WTC11 (cell line): ENCODE measurements at regions not wholly inside any gene's neighbourhood (a gene's known extent, or its start where the extent isn't known, plus 50 kb on each side); places are given as distances from the start of the nearest gene placed in this dataset.

Source experiments
- ATAC-seq: fragments of 200-7000 bp; cut with Tn5 transposase; 2 replicates; pipeline ENCODE4 v1.10.0; 2021; ENCODE audit warnings: mild to moderate bottlenecking, moderate library complexity
- CTCF ChIA-PET: fragments of 300-600 bp; sonication (Branson Sonifier 250); formaldehyde crosslinking; loops from one replicate; lab custom pipeline; 2021; ENCODE audit warnings: antibody characterized with exemption; lab: Charles Lee
- POLR2A ChIA-PET: fragments of 350-600 bp; sonication (Branson Sonifier 250); formaldehyde crosslinking; loops from one replicate; lab custom pipeline; 2021; ENCODE audit warnings: antibody characterized with exemption; lab: Charles Lee
- DNase-seq: peaks from one replicate; pipeline ENCODE4 v3.0.0; 2021; ENCODE audit warnings: low spot score
- H3K27ac Mint-ChIP-seq: 2 replicates; pipeline ENCODE4 v1.8.0; 2021; ENCODE audit warnings: mixed read lengths
- H3K27me3 Mint-ChIP-seq: 2 replicates; pipeline ENCODE4 v1.8.0; 2021; ENCODE audit warnings: low read depth, mild to moderate bottlenecking, moderate library complexity, mixed read lengths
- H3K36me3 Mint-ChIP-seq: 2 replicates; pipeline ENCODE4 v1.8.0; 2021; ENCODE audit warnings: mixed read lengths
- H3K4me1 Mint-ChIP-seq: 2 replicates; pipeline ENCODE4 v1.8.0; 2022; ENCODE audit warnings: mixed read lengths
- H3K4me3 Mint-ChIP-seq: 2 replicates; pipeline ENCODE4 v1.8.0; 2021; ENCODE audit warnings: mild to moderate bottlenecking, moderate library complexity, mixed read lengths
- H3K9me3 Mint-ChIP-seq: 2 replicates; pipeline ENCODE4 v1.8.0; 2021; ENCODE audit warnings: mixed read lengths
- CREM ChIP-seq: sonication (generic); formaldehyde crosslinking; IDR thresholded peaks from 2 replicates; pipeline ENCODE4 v1.8.1; 2022; ENCODE audit warnings: mild to moderate bottlenecking, missing genetic modification reagents, moderate library complexity
- ELF4 ChIP-seq: sonication (generic); formaldehyde crosslinking; IDR thresholded peaks from 2 replicates; pipeline ENCODE4 v1.8.1; 2022; ENCODE audit warnings: low read depth, mild to moderate bottlenecking, moderate library complexity, missing genetic modification reagents
- EMX1 ChIP-seq: fragments of 250-450 bp; sonication (Bioruptor Pico); IDR thresholded peaks from 2 replicates; pipeline ENCODE4 v1.8.0; 2021; ENCODE audit warnings: mild to moderate bottlenecking
- HMGA2 ChIP-seq: fragments of 250-450 bp; sonication (Bioruptor Pico); IDR thresholded peaks from 2 replicates; pipeline ENCODE4 v1.4.0; 2021; ENCODE audit warnings: mild to moderate bottlenecking, moderate library complexity
- JUN ChIP-seq: sonication (generic); formaldehyde crosslinking; IDR thresholded peaks from 2 replicates; pipeline ENCODE4 v1.8.0; 2023; ENCODE audit warnings: mild to moderate bottlenecking, missing genetic modification reagents
- KAT7 ChIP-seq: sonication (generic); formaldehyde crosslinking; IDR thresholded peaks from 2 replicates; pipeline ENCODE4 v1.8.1; 2023; ENCODE audit warnings: missing genetic modification reagents, mild to moderate bottlenecking, borderline replicate concordance
- MXD4 ChIP-seq: fragments of 250-450 bp; sonication (Bioruptor Pico); IDR thresholded peaks from 2 replicates; pipeline ENCODE4 v1.8.0; 2021; ENCODE audit warnings: mild to moderate bottlenecking, moderate library complexity, borderline replicate concordance
- PRRX2 ChIP-seq: fragments of 250-450 bp; sonication (Bioruptor Pico); IDR thresholded peaks from 2 replicates; pipeline ENCODE4 v1.8.0; 2021; ENCODE audit warnings: mild to moderate bottlenecking
- TP53 ChIP-seq: sonication (generic); formaldehyde crosslinking; IDR thresholded peaks from 2 replicates; pipeline ENCODE4 v1.8.1; 2023; ENCODE audit warnings: mild to moderate bottlenecking, missing genetic modification reagents
- ZBTB21 ChIP-seq: sonication (generic); formaldehyde crosslinking; IDR thresholded peaks from 2 replicates; pipeline ENCODE4 v1.8.1; 2023; ENCODE audit warnings: mild to moderate bottlenecking, missing genetic modification reagents, borderline replicate concordance
- ZNF416 ChIP-seq: fragments of 250-450 bp; sonication (Bioruptor Pico); IDR thresholded peaks from 2 replicates; pipeline ENCODE4 v1.9.0; 2021; ENCODE audit warnings: mild to moderate bottlenecking, inconsistent platforms
- TF ChIP-seq, protein P1 (sequence below): sonication (generic); formaldehyde crosslinking; IDR thresholded peaks from 2 replicates; pipeline ENCODE4 v1.8.0; 2022; ENCODE audit warnings: mild to moderate bottlenecking, missing genetic modification reagents
- TF ChIP-seq, protein P2 (sequence below): fragments of 250-450 bp; sonication (Bioruptor Pico); conservative IDR thresholded peaks from 2 replicates; pipeline ENCODE4 v1.9.0; 2021; ENCODE audit warnings: mild to moderate bottlenecking
- TF ChIP-seq, protein P3 (sequence below): sonication (generic); formaldehyde crosslinking; IDR thresholded peaks from 2 replicates; pipeline ENCODE4 v1.8.1; 2023; ENCODE audit warnings: mild to moderate bottlenecking, missing genetic modification reagents, moderate library complexity
- TF ChIP-seq, protein P4 (sequence below): fragments of 200-600 bp; IDR thresholded peaks from 2 replicates; pipeline ENCODE4 v1.8.0; 2022; ENCODE audit warnings: antibody characterized with exemption
- TF ChIP-seq, protein P5 (sequence below): sonication (generic); formaldehyde crosslinking; IDR thresholded peaks from 2 replicates; pipeline ENCODE4 v1.8.1; 2022; ENCODE audit warnings: missing genetic modification reagents, borderline replicate concordance
- TF ChIP-seq, protein P6 (sequence below): sonication (generic); formaldehyde crosslinking; IDR thresholded peaks from 2 replicates; pipeline ENCODE4 v1.8.1; 2023; ENCODE audit warnings: mild to moderate bottlenecking, missing genetic modification reagents, moderate library complexity
- TF ChIP-seq, protein P7 (sequence below): sonication (generic); formaldehyde crosslinking; IDR thresholded peaks from 2 replicates; pipeline ENCODE4 v1.8.0; 2022; ENCODE audit warnings: missing genetic modification reagents
- TF ChIP-seq, protein P8 (sequence below): sonication (generic); formaldehyde crosslinking; IDR thresholded peaks from 2 replicates; pipeline ENCODE4 v1.8.0; 2022; ENCODE audit warnings: mild to moderate bottlenecking, missing genetic modification reagents
- TF ChIP-seq, protein P9 (sequence below): fragments of 250-450 bp; sonication (Bioruptor Pico); IDR thresholded peaks from 2 replicates; pipeline ENCODE4 v1.9.0; 2021; ENCODE audit warnings: moderate library complexity, mild to moderate bottlenecking, inconsistent platforms, borderline replicate concordance

DNA sequence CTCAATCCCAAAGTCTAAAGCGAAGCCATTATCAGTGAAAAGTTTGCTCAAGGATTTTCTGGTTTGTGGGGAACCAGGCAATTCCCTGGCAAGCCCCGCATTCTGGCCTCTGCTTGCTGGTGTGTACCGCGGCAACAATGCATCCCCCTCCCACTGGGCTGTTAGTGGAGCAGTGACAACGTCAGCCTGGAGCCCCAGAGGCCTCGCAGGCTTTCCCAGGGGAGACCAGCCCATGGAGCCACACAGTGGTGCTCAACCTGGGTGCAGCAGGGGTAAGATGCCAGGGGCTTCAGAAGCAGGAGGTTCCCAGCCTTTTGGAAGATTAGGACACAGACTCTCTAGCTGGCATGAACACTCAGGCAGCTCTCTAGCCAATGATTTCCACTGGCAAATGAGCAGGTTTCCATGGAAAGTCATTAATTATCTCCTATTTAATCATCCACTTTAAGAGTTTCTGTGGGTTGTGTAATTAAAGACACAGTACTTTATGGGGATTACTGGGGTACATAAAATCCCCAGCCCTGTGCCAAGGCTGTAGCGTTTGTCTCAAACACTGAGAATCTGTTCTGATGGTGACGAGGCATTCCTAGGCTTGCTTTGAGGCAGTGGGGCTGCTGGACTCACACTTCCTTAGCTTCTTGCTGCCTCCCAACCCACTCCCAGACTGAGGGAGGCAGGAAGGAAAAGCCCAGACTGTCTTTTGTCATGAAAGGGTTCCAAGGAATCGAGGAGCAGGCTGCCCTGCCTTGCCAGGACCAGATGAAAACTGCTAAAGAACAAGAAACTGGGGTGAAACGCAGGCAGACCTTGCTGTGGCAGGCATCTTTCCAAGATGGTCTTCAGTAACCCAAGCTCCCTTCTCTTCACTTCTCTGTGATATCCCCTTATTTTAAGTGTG, 411.9 kb upstream of the SHH start:
- Mint-ChIP-seq H3K9me3 (peaks cover 46% of the 10 kb centered on the region), H3K27ac (no peak overlapping the region), H3K4me3 (no peak overlapping the region), H3K4me1 (no peaks in the 10 kb centered on the region), H3K36me3 (peaks cover 30% of the 10 kb centered on the region), H3K27me3 (no peaks in the 10 kb centered on the region)
- TF ChIP-seq ZBTB21 (CRISPR knock-in tag) (no peak), ELF4 (CRISPR knock-in tag) (no peak), EMX1 (no peak), ZNF416 (CRISPR knock-in tag) (no peak), MXD4 (CRISPR knock-in tag) (no peak), KAT7 (CRISPR knock-in tag) (no peak), HMGA2 (CRISPR knock-in tag) (no peak), CREM (CRISPR knock-in tag) (no peak), PRRX2 (CRISPR knock-in tag) (no peak), TP53 (CRISPR knock-in tag) (no peak), JUN (CRISPR knock-in tag) (no peak)
- TF ChIP-seq, protein P1, sequence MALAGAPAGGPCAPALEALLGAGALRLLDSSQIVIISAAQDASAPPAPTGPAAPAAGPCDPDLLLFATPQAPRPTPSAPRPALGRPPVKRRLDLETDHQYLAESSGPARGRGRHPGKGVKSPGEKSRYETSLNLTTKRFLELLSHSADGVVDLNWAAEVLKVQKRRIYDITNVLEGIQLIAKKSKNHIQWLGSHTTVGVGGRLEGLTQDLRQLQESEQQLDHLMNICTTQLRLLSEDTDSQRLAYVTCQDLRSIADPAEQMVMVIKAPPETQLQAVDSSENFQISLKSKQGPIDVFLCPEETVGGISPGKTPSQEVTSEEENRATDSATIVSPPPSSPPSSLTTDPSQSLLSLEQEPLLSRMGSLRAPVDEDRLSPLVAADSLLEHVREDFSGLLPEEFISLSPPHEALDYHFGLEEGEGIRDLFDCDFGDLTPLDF (CRISPR knock-in tag), result no peak
- TF ChIP-seq, protein P2, sequence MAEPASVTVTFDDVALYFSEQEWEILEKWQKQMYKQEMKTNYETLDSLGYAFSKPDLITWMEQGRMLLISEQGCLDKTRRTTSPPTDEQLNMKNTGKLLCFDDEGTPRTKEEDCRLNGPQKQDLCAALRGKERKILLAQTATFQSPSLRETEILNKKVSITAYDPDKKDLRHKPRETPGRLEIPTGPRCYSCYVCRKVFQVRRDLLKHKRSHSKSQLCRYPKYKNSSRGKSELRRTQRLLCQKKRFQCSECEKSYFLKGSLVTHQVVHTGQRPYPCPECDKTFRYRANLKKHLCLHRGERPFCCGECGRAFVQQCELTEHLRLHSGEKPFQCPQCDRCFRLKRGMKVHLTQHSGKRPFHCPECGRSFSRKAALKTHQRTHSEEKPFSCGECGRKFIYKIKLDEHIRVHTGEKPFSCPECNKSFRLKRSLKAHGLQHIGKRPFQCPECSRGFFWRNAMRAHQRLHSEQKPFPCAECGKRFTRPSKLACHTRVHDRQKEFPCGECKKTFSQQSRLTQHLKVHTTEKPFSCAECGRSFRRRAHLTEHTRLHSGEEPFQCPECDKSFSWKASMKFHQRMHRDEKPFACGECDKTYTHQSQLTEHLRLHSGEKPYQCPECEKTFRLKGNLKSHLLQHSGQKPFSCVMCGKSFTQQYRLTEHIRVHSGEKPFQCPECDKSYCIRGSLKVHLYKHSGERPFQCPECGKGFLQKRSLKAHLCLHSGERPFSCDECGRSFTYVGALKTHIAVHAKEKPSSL, result no peak
- TF ChIP-seq, protein P3, sequence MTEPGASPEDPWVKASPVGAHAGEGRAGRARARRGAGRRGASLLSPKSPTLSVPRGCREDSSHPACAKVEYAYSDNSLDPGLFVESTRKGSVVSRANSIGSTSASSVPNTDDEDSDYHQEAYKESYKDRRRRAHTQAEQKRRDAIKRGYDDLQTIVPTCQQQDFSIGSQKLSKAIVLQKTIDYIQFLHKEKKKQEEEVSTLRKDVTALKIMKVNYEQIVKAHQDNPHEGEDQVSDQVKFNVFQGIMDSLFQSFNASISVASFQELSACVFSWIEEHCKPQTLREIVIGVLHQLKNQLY (CRISPR knock-in tag), result no peak
- TF ChIP-seq, protein P4, sequence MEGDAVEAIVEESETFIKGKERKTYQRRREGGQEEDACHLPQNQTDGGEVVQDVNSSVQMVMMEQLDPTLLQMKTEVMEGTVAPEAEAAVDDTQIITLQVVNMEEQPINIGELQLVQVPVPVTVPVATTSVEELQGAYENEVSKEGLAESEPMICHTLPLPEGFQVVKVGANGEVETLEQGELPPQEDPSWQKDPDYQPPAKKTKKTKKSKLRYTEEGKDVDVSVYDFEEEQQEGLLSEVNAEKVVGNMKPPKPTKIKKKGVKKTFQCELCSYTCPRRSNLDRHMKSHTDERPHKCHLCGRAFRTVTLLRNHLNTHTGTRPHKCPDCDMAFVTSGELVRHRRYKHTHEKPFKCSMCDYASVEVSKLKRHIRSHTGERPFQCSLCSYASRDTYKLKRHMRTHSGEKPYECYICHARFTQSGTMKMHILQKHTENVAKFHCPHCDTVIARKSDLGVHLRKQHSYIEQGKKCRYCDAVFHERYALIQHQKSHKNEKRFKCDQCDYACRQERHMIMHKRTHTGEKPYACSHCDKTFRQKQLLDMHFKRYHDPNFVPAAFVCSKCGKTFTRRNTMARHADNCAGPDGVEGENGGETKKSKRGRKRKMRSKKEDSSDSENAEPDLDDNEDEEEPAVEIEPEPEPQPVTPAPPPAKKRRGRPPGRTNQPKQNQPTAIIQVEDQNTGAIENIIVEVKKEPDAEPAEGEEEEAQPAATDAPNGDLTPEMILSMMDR, result no peak
- TF ChIP-seq, protein P5, sequence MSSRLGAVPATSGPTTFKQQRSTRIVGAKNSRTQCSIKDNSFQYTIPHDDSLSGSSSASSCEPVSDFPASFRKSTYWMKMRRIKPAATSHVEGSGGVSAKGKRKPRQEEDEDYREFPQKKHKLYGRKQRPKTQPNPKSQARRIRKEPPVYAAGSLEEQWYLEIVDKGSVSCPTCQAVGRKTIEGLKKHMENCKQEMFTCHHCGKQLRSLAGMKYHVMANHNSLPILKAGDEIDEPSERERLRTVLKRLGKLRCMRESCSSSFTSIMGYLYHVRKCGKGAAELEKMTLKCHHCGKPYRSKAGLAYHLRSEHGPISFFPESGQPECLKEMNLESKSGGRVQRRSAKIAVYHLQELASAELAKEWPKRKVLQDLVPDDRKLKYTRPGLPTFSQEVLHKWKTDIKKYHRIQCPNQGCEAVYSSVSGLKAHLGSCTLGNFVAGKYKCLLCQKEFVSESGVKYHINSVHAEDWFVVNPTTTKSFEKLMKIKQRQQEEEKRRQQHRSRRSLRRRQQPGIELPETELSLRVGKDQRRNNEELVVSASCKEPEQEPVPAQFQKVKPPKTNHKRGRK (CRISPR knock-in tag), result no peak
- TF ChIP-seq, protein P6, sequence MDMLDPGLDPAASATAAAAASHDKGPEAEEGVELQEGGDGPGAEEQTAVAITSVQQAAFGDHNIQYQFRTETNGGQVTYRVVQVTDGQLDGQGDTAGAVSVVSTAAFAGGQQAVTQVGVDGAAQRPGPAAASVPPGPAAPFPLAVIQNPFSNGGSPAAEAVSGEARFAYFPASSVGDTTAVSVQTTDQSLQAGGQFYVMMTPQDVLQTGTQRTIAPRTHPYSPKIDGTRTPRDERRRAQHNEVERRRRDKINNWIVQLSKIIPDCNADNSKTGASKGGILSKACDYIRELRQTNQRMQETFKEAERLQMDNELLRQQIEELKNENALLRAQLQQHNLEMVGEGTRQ (CRISPR knock-in tag), result no peak
- TF ChIP-seq, protein P7, sequence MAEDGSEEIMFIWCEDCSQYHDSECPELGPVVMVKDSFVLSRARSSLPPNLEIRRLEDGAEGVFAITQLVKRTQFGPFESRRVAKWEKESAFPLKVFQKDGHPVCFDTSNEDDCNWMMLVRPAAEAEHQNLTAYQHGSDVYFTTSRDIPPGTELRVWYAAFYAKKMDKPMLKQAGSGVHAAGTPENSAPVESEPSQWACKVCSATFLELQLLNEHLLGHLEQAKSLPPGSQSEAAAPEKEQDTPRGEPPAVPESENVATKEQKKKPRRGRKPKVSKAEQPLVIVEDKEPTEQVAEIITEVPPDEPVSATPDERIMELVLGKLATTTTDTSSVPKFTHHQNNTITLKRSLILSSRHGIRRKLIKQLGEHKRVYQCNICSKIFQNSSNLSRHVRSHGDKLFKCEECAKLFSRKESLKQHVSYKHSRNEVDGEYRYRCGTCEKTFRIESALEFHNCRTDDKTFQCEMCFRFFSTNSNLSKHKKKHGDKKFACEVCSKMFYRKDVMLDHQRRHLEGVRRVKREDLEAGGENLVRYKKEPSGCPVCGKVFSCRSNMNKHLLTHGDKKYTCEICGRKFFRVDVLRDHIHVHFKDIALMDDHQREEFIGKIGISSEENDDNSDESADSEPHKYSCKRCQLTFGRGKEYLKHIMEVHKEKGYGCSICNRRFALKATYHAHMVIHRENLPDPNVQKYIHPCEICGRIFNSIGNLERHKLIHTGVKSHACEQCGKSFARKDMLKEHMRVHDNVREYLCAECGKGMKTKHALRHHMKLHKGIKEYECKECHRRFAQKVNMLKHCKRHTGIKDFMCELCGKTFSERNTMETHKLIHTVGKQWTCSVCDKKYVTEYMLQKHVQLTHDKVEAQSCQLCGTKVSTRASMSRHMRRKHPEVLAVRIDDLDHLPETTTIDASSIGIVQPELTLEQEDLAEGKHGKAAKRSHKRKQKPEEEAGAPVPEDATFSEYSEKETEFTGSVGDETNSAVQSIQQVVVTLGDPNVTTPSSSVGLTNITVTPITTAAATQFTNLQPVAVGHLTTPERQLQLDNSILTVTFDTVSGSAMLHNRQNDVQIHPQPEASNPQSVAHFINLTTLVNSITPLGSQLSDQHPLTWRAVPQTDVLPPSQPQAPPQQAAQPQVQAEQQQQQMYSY (CRISPR knock-in tag), result no peak
- TF ChIP-seq, protein P8, sequence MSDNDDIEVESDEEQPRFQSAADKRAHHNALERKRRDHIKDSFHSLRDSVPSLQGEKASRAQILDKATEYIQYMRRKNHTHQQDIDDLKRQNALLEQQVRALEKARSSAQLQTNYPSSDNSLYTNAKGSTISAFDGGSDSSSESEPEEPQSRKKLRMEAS (CRISPR knock-in tag), result no peak
- TF ChIP-seq, protein P9, sequence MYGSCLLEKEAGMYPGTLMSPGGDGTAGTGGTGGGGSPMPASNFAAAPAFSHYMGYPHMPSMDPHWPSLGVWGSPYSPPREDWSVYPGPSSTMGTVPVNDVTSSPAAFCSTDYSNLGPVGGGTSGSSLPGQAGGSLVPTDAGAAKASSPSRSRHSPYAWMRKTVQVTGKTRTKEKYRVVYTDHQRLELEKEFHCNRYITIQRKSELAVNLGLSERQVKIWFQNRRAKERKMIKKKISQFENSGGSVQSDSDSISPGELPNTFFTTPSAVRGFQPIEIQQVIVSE, result no peak
- ATAC-seq (no peak), DNase-seq (no peak)
- CTCF ChIA-PET, result no interaction called here
- POLR2A ChIA-PET, result no interaction called here
